ENCODE measurements at regions not wholly inside any gene's neighbourhood (a gene's known extent, or its start where the extent isn't known, plus 50 kb on each side); places are given as distances from the start of the nearest gene placed in this dataset.

DNA sequence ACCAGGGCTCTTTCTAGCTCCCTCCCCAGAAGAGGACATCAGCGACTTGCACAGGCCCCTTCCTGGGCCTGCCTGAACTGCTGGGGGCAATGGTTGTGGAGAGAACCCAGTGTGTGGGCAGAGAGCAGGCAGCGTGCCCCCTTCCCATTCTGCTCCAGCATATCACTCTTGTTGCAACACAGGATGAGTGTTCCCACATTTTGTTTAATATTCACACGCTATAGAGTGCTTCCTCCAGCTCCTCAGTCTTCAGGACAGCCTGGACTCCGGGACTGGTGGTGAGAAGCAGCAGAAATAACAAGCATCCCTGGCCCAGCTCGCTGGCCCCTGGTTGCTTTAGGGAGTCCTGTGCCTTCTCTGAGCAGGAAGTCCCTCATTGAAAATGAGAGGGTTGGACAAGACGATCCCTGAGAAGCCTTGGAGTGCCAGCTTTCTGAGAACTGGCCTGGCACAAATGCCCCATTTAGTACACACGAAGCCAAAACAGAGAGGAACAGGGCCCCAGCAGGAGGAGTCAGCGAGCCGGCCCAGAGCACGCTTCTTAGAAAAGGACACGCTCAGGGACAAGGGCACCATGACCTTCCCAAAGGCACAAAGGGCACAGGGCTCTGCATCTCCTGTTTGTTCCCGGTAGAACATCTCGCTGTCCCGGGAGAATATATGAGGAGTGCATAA, 84.2 kb upstream of the FOXC1 start:
- H3K27ac ChIP-seq (ENCODE audit: insufficient read depth, low read depth, low read length, poor library complexity, severe bottlenecking), result no peak overlapping the region

DNA sequence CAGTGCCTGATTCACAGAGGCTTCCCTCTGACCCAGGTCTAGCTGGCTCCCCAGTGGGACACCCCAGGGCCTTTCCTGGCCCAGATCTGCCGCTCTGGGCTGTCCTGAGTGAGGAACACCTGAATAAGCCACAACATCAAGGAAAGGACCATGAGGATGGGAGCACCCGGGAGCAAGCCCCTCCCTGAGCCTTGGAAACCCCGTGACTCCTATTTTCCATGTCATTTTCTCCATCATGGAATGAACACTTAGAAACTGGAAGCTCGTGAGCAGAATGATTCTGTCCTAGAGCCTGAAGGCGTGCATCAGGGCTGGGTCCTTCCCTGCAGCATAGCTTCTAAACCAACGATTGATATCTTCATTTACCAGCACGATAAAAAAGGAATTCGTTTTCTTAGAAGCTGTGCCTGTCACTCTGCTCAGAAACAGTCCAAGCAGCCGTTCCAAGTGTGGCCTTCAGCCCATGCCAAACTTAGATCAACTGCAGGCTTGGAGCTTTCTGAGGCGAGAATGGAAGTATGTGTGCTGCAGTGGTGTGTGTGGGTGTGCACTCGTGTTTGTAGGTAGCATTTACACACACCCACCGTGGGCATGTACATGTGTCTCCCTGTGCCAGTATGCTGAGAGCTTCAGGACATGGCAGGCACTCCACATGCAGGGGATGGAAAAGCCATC, 83.2 kb upstream of the FOXC1 start:
- peaks cover 21% of the 10 kb centered on the region for H3K27me3 ChIP-seq (ENCODE audit: control insufficient read depth, insufficient read depth, low read length, poor library complexity, severe bottlenecking)
- H3K27ac ChIP-seq (ENCODE audit: insufficient read depth, low read depth, low read length, poor library complexity, severe bottlenecking), result no peak overlapping the region
- no peaks in the 10 kb centered on the region for H3K36me3 ChIP-seq (ENCODE audit: control insufficient read depth, insufficient read depth, low read length)
- 87 to 91% methylated on average over 12 of the region's 12 CpGs for WGBS, 2 experiments
- no peaks in the 10 kb centered on the region for H3K9me3 ChIP-seq (ENCODE audit: control insufficient read depth, low read length)
- no peaks in the 10 kb centered on the region for H3K4me1 ChIP-seq (ENCODE audit: control insufficient read depth, insufficient read depth, low read length)
- no peak overlapping the region for H3K4me3 ChIP-seq (ENCODE audit: insufficient read depth, low read depth, low read length)

More for the DNA sequence above, 84.2 kb upstream of the FOXC1 start:
- Histone ChIP-seq H3K9me3 (ENCODE audit: control insufficient read depth, low read length) (no peaks in the 10 kb centered on the region), H3K36me3 (ENCODE audit: control insufficient read depth, insufficient read depth, low read length) (no peaks in the 10 kb centered on the region), H3K4me1 (ENCODE audit: control insufficient read depth, insufficient read depth, low read length) (no peaks in the 10 kb centered on the region), H3K27me3 (ENCODE audit: control insufficient read depth, insufficient read depth, low read length, poor library complexity, severe bottlenecking) (peaks cover 21% of the 10 kb centered on the region), H3K4me3 (ENCODE audit: insufficient read depth, low read depth, low read length) (no peak overlapping the region)
- WGBS, 2 experiments, result 86 to 88% methylated on average over 14 of the region's 14 CpGs

DNA sequence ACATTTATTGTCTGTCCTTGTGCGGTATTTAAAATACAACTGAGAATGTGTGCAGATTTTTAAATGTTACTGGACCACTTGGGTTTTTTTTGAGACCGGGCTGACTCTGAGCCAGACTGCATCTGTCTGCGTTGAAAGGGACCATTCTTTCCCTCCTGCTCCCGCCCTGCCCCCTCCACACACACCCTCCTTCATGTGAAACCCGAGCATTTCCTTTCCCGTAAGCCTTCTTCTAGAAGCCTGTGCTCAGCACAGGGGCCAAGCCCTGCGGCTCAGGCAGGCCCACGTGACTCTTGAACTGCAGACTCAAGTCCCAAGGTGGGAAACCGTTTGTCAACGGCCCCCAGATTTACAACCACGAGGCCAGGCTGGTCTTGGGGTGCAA, 82.7 kb upstream of the FOXC1 start:
- Histone ChIP-seq H3K4me1 (ENCODE audit: control insufficient read depth, insufficient read depth, low read length) (no peaks in the 10 kb centered on the region), H3K36me3 (ENCODE audit: control insufficient read depth, insufficient read depth, low read length) (no peaks in the 10 kb centered on the region), H3K27ac (ENCODE audit: insufficient read depth, low read depth, low read length, poor library complexity, severe bottlenecking) (no peak overlapping the region), H3K9me3 (ENCODE audit: control insufficient read depth, low read length) (no peaks in the 10 kb centered on the region), H3K27me3 (ENCODE audit: control insufficient read depth, insufficient read depth, low read length, poor library complexity, severe bottlenecking) (peaks cover 21% of the 10 kb centered on the region), H3K4me3 (ENCODE audit: insufficient read depth, low read depth, low read length) (no peak overlapping the region)
- 23 to 29% methylated on average over 11 of the region's 11 CpGs for WGBS, 2 experiments

DNA sequence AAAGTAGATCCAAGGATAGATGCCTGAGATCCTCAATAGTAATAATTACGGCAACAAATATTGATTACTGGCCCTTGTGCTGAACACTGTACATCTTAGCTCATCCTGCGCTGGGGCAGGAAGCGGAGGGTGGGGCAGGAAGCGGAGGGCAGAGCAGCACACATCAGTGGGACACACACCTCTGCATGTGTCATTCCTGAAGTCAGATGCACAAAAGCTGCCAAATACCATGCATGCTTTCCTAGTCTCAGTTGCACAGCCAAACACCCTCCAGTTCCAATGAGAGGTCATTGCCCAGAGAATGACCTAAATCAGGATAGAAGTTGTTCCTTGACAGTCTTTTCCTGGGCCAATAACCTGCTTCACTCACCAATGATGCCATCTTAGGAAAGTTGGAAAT, 74.4 kb upstream of the FOXC1 start:
- Histone ChIP-seq H3K4me3 (ENCODE audit: insufficient read depth, low read depth, low read length) (no peak overlapping the region), H3K36me3 (ENCODE audit: control insufficient read depth, insufficient read depth, low read length) (no peaks in the 10 kb centered on the region), H3K27ac (ENCODE audit: insufficient read depth, low read depth, low read length, poor library complexity, severe bottlenecking) (no peak overlapping the region), H3K9me3 (ENCODE audit: control insufficient read depth, low read length) (no peaks in the 10 kb centered on the region), H3K4me1 (ENCODE audit: control insufficient read depth, insufficient read depth, low read length) (no peaks in the 10 kb centered on the region), H3K27me3 (ENCODE audit: control insufficient read depth, insufficient read depth, low read length, poor library complexity, severe bottlenecking) (no peaks in the 10 kb centered on the region)
- WGBS, 2 experiments, result 94 to 95% methylated on average over 4 of the region's 4 CpGs

DNA sequence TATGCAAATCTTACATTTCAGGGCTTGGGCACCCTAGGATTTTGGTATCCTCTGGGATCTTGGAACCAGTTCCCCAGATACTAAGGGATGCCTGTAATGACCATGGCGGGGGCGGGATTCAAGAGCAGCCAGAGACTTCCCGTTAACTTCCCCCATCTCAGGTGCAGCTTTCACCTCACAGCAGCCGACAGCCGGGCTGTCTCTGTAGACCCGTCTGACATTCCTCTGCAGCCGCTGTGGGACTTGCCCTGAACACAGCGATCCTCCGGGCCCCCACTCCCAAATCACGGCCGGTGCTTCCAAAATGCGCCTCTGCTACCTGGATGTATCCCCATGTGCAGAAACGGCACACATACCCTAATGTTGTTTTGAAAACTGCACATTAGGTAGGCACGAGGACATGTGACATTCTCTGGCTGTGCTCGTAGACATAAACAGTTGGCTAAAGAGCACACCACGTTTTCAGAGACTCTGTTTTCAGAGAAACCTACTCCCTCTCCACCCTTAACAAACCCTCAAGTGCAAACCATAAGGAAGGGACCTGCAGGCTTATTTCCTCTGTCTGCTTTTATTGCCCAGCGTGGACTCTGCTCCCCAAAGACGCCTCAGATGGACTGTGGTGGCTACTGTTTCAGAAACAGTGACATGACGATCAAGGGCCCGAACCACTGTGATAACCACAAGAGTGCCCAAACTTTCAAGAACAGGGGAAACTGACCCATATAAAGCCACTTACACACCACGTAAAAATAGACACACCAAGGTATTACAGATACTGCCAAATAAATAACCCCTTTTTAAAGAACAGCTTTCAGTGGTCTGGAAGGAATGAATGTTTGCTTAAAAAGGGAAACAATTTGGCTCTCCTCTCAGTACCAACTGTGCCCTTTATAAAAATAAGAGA, 72.9 kb upstream of the FOXC1 start:
- Histone ChIP-seq H3K4me3 (ENCODE audit: insufficient read depth, low read depth, low read length) (no peak overlapping the region), H3K4me1 (ENCODE audit: control insufficient read depth, insufficient read depth, low read length) (no peaks in the 10 kb centered on the region), H3K36me3 (ENCODE audit: control insufficient read depth, insufficient read depth, low read length) (no peaks in the 10 kb centered on the region), H3K27me3 (ENCODE audit: control insufficient read depth, insufficient read depth, low read length, poor library complexity, severe bottlenecking) (no peaks in the 10 kb centered on the region), H3K27ac (ENCODE audit: insufficient read depth, low read depth, low read length, poor library complexity, severe bottlenecking) (no peak overlapping the region), H3K9me3 (ENCODE audit: control insufficient read depth, low read length) (no peaks in the 10 kb centered on the region)
- WGBS, 2 experiments, result 90 to 91% methylated on average over 21 of the region's 21 CpGs

DNA sequence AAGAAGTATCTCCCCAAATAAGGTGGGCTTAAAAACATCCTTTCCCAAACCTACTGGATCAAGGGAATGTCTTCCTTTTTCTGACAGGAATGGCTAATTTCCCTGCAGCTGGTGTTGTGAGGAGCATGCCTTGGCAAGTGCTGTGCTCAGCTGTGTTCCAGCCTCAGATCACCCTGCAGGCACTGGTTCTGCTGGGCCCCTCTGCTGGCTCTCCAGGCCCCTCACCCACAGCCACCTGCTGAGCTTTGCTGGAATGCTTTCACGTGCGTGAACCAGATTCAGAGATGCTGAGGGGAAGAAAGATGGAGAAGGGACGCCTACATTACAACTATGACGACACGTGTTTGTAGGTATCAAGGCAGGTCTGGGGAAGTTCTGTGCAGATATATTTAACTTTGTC, 71.3 kb upstream of the FOXC1 start:
- Histone ChIP-seq H3K4me1 (ENCODE audit: control insufficient read depth, insufficient read depth, low read length) (no peaks in the 10 kb centered on the region), H3K4me3 (ENCODE audit: insufficient read depth, low read depth, low read length) (no peak overlapping the region), H3K9me3 (ENCODE audit: control insufficient read depth, low read length) (no peaks in the 10 kb centered on the region), H3K27me3 (ENCODE audit: control insufficient read depth, insufficient read depth, low read length, poor library complexity, severe bottlenecking) (no peaks in the 10 kb centered on the region), H3K27ac (ENCODE audit: insufficient read depth, low read depth, low read length, poor library complexity, severe bottlenecking) (no peak overlapping the region), H3K36me3 (ENCODE audit: control insufficient read depth, insufficient read depth, low read length) (no peaks in the 10 kb centered on the region)
- 82 to 85% methylated on average over 5 of the region's 5 CpGs for WGBS, 2 experiments

DNA sequence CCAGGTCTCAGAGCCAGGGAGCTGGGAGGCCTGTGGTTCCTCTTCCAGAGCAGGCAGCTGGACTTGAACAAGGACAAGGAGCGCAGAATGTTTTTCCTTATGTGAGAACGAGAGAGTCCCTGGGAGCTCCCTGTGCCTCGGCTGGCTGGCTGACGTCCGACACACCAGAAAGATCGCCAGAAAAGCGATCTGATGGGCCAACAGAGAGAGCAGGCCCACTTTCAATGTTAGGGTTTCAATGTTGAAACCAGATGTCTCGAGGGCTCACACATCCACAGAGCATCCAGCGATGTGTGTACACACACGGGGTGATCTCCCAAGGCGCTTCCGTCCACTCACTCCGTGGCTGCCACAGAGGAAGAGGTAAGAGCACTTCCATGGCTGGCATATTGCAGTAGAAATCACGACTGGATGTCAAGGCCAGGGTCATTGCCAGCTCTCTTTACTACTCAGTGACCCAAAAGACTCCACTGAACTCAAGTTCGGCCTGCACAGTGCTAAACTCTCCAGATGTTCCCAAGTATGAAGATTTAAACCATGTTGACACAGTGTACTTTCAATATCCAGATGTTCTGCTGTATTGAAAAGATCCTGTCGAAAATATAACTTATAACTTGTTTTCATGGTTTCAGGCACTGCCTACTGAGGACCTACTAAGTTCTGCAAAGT, 70.8 kb upstream of the FOXC1 start:
- H3K9me3 ChIP-seq (ENCODE audit: control insufficient read depth, low read length), result no peaks in the 10 kb centered on the region
- WGBS, 2 experiments, result 94 to 95% methylated on average over 16 of the region's 16 CpGs
- H3K27ac ChIP-seq (ENCODE audit: insufficient read depth, low read depth, low read length, poor library complexity, severe bottlenecking), result no peak overlapping the region
- H3K4me1 ChIP-seq (ENCODE audit: control insufficient read depth, insufficient read depth, low read length), result no peaks in the 10 kb centered on the region
- H3K27me3 ChIP-seq (ENCODE audit: control insufficient read depth, insufficient read depth, low read length, poor library complexity, severe bottlenecking), result no peaks in the 10 kb centered on the region
- H3K4me3 ChIP-seq (ENCODE audit: insufficient read depth, low read depth, low read length), result no peak overlapping the region
- no peaks in the 10 kb centered on the region for H3K36me3 ChIP-seq (ENCODE audit: control insufficient read depth, insufficient read depth, low read length)

DNA sequence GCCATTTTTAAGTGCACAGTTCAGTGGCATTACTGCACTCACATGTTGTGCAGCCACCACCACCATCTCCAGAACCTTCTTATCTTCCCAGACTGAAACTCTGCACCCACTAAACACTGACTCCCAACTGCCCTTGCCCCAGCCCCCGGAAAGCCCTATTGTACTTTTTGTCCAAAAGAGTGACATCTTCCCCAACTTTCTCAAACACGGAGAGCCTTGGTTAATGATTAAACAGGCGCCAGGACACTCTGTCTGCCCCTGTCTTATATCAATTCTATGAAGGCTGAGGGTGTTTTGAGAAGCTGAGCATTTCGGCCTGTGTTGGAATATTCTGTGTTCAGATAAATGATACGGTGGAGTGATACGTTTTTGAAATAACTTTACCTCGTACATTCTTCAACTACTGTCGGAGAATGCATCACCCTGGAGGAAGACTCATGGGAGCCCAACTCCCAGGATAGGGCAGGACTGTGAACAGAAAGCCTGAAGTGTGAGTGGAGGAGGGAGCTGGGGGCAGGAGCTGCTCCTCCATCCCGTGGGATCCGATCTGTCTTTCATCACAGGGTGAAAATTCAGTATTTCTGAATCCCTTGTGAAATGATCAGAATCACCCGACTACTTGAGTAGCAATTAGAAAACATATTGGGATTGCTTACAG, 68.7 kb upstream of the FOXC1 start:
- 89 to 97% methylated on average over 11 of the region's 11 CpGs for WGBS, 2 experiments
- H3K27me3 ChIP-seq (ENCODE audit: control insufficient read depth, insufficient read depth, low read length, poor library complexity, severe bottlenecking), result no peaks in the 10 kb centered on the region
- no peak overlapping the region for H3K27ac ChIP-seq (ENCODE audit: insufficient read depth, low read depth, low read length, poor library complexity, severe bottlenecking)
- H3K4me3 ChIP-seq (ENCODE audit: insufficient read depth, low read depth, low read length), result no peak overlapping the region
- H3K36me3 ChIP-seq (ENCODE audit: control insufficient read depth, insufficient read depth, low read length), result no peaks in the 10 kb centered on the region
- no peaks in the 10 kb centered on the region for H3K9me3 ChIP-seq (ENCODE audit: control insufficient read depth, low read length)
- H3K4me1 ChIP-seq (ENCODE audit: control insufficient read depth, insufficient read depth, low read length), result no peaks in the 10 kb centered on the region

DNA sequence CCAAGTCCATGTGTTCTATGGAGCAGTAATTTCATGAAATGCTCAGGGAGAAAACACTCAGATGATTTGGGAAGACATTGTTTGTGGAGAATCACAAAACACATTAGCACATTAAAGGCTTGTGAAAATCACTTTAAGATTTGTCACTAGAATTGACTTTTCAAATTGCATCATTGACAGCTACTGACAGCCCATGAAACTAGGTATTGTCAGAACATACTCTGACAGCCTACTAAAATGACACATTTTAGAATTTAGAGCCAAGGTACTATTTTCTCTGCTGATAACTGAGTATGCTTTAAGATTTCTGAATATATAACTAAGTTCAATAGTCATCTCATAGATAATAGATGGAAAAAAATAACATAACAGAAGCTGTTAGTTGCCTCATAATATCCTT, 67.4 kb upstream of the FOXC1 start:
- no peaks in the 10 kb centered on the region for H3K36me3 ChIP-seq (ENCODE audit: control insufficient read depth, insufficient read depth, low read length)
- H3K9me3 ChIP-seq (ENCODE audit: control insufficient read depth, low read length), result no peaks in the 10 kb centered on the region
- no peaks in the 10 kb centered on the region for H3K27me3 ChIP-seq (ENCODE audit: control insufficient read depth, insufficient read depth, low read length, poor library complexity, severe bottlenecking)
- no peaks in the 10 kb centered on the region for H3K4me1 ChIP-seq (ENCODE audit: control insufficient read depth, insufficient read depth, low read length)
- no peak overlapping the region for H3K4me3 ChIP-seq (ENCODE audit: insufficient read depth, low read depth, low read length)
- H3K27ac ChIP-seq (ENCODE audit: insufficient read depth, low read depth, low read length, poor library complexity, severe bottlenecking), result no peak overlapping the region

Measured in ectodermal cell (in vitro differentiated cells).